ENCODE measurements at regions not wholly inside any gene's neighbourhood (a gene's known extent, or its start where the extent isn't known, plus 50 kb on each side); places are given as distances from the start of the nearest gene placed in this dataset.
A peak's percentile ranks its signal among the peaks of the same experiment; 100 is the strongest.

GRCh38 chr2:4635289-4635688 lies 931.9 kb downstream of the DCDC2C start:
- ChIA-PET CTCF (interaction anchor here (0.6 to 0.7 kb wide), 2 partner anchors 79 to 116 kb away, joined by 3 read pairs; no protein-coding TSS in a partner anchor), POLR2A (no interaction called here)
- Histone ChIP-seq H3K36me3 (ENCODE audit: control insufficient read depth in 2 of 2, insufficient read depth in 1 of 2, low read length in 2 of 2) (no peaks in the 10 kb centered on the region), H3K4me1 (ENCODE audit: control insufficient read depth, insufficient read depth, low read length) (no peaks in the 10 kb centered on the region), H3K27ac (ENCODE audit: extremely low read depth, low read depth, low read length) (no peak overlapping the region), H3K9me3 (ENCODE audit: control insufficient read depth, insufficient read depth, low read depth, low read length) (no peaks in the 10 kb centered on the region), H3K4me3 (ENCODE audit: low read depth, low read length) (no peak overlapping the region)
- TF ChIP-seq TSHZ1 (tag by site-specific recombination; IDR thresholded peaks at IDR 0.05; ENCODE audit: borderline replicate concordance) = no peak
- peak; percentile 68; the same call in 1 of the 2 replicates for TF ChIP-seq MEIS1 (CRISPR knock-in tag; IDR thresholded peaks at IDR 0.05; ENCODE audit: borderline replicate concordance)

- H3K27ac ChIP-seq (ENCODE audit: extremely low read depth, low read depth, low read length) = no peak overlapping the region
- no peaks in the 10 kb centered on the region for H3K9me3 ChIP-seq (ENCODE audit: control insufficient read depth, insufficient read depth, low read depth, low read length)
- TF ChIP-seq ZNF248 (tag by site-specific recombination; IDR thresholded peaks at IDR 0.05) (no peak), ZNF169 (tag by site-specific recombination; IDR thresholded peaks at IDR 0.05) (no peak), SCRT2 (tag by site-specific recombination; IDR thresholded peaks at IDR 0.05) (no peak), ZNF362 (tag by site-specific recombination; IDR thresholded peaks at IDR 0.05) (no peak), FEZF1 (tag by site-specific recombination; IDR thresholded peaks at IDR 0.05) (no peak), ZSCAN4 (tag by site-specific recombination; IDR thresholded peaks at IDR 0.05) (no peak), ZNF394 (tag by site-specific recombination; IDR thresholded peaks at IDR 0.05; ENCODE audit: borderline replicate concordance) (no peak), BCL6B (tag by site-specific recombination; IDR thresholded peaks at IDR 0.05) (no peak), ZNF514 (tag by site-specific recombination; IDR thresholded peaks at IDR 0.05) (no peak), ZNF549 (tag by site-specific recombination; IDR thresholded peaks at IDR 0.05) (no peak)
- no peaks in the 10 kb centered on the region for H3K4me1 ChIP-seq (ENCODE audit: control insufficient read depth, insufficient read depth, low read length)
- no peak overlapping the region for H3K4me3 ChIP-seq (ENCODE audit: low read depth, low read length)
- ChIA-PET CTCF (interaction anchor here (0.7 to 1.1 kb wide), 2 partner anchors 61 to 300 kb away, joined by 3 to 4 read pairs; no protein-coding TSS in a partner anchor), POLR2A (no interaction called here)
- H3K36me3 ChIP-seq (ENCODE audit: control insufficient read depth in 2 of 2, insufficient read depth in 1 of 2, low read length in 2 of 2) = no peaks in the 10 kb centered on the region
Observed at GRCh38 chr2:4653991-4654390, 950.6 kb downstream of the DCDC2C start.

GRCh38 chr2:4656326-4656725 lies 953.0 kb downstream of the DCDC2C start:
- ChIA-PET POLR2A (no interaction called here), CTCF (no interaction called here)
- Histone ChIP-seq H3K36me3 (ENCODE audit: control insufficient read depth in 2 of 2, insufficient read depth in 1 of 2, low read length in 2 of 2) (no peaks in the 10 kb centered on the region), H3K9me3 (ENCODE audit: control insufficient read depth, insufficient read depth, low read depth, low read length) (no peaks in the 10 kb centered on the region), H3K4me3 (ENCODE audit: low read depth, low read length) (no peak overlapping the region), H3K27ac (ENCODE audit: extremely low read depth, low read depth, low read length) (no peak overlapping the region), H3K4me1 (ENCODE audit: control insufficient read depth, insufficient read depth, low read length) (no peaks in the 10 kb centered on the region)
- TF ChIP-seq ZNF776 (tag by site-specific recombination; IDR thresholded peaks at IDR 0.05; ENCODE audit: borderline replicate concordance) (no peak), ZNF155 (tag by site-specific recombination; IDR thresholded peaks at IDR 0.05) (no peak), ZNF311 (tag by site-specific recombination; IDR thresholded peaks at IDR 0.05; ENCODE audit: borderline replicate concordance) (no peak), ZNF558 (tag by site-specific recombination; IDR thresholded peaks at IDR 0.05) (no peak), SETDB1 (IDR thresholded peaks at IDR 0.05; ENCODE audit: insufficient read length, low read length) (no peak), PRDM1 (tag by site-specific recombination; IDR thresholded peaks at IDR 0.05) (no peak), ZNF555 (tag by site-specific recombination; conservative IDR thresholded peaks at IDR 0.05) (no peak), ZNF670 (tag by site-specific recombination; IDR thresholded peaks at IDR 0.05; ENCODE audit: low read depth) (no peak), ZSCAN18 (tag by site-specific recombination; IDR thresholded peaks at IDR 0.05) (no peak), ZNF596 (tag by site-specific recombination; IDR thresholded peaks at IDR 0.05) (no peak)
